H9 (cell line): ENCODE measurements at regions not wholly inside any gene's neighbourhood (a gene's known extent, or its start where the extent isn't known, plus 50 kb on each side); places are given as distances from the start of the nearest gene placed in this dataset.

ENCODE experiments used
- DNase-seq: peaks from one replicate; pipeline ENCODE4 v3.0.0-alpha.2; 2017
- H2AFZ ChIP-seq: one replicate; pipeline ENCODE4 v1.6.1; 2013; ENCODE audit warnings: mild to moderate bottlenecking, low read length, control low read depth, moderate library complexity
- H2AK5ac ChIP-seq: 2 replicates; pipeline ENCODE4 v1.6.1; 2013; ENCODE audit warnings: low read length, control low read depth, mixed read lengths; ENCODE audit not compliant: insufficient read length
- H2BK120ac ChIP-seq: one replicate; pipeline ENCODE4 v1.6.1; 2013; ENCODE audit warnings: low read depth, mild to moderate bottlenecking, low read length, control low read depth, inconsistent platforms; ENCODE audit not compliant: poor library complexity, severe bottlenecking
- H2BK12ac ChIP-seq: 2 replicates; pipeline ENCODE4 v1.6.1; 2013; ENCODE audit warnings: low read length, control low read depth, mixed read lengths, low read depth; ENCODE audit not compliant: insufficient read length
- H2BK15ac ChIP-seq: 2 replicates; pipeline ENCODE4 v1.6.1; 2013; ENCODE audit warnings: low read depth, low read length, control low read depth
- H2BK20ac ChIP-seq: one replicate; pipeline ENCODE4 v1.6.1; 2013; ENCODE audit warnings: low read depth, mild to moderate bottlenecking, low read length, control low read depth, inconsistent platforms; ENCODE audit not compliant: poor library complexity, severe bottlenecking
- H2BK5ac ChIP-seq: 2 replicates; pipeline ENCODE4 v1.6.1; 2013; ENCODE audit warnings: low read length, control low read depth, mixed read lengths; ENCODE audit not compliant: insufficient read length
- H3K14ac ChIP-seq: 2 replicates; pipeline ENCODE4 v1.6.1; 2013; ENCODE audit warnings: low read length, control low read depth; ENCODE audit not compliant: insufficient read depth
- H3K18ac ChIP-seq: 2 replicates; pipeline ENCODE4 v1.6.1; 2013; ENCODE audit warnings: low read depth, mild to moderate bottlenecking, mixed read lengths, low read length, control low read depth; ENCODE audit not compliant: insufficient read length
- H3K23ac ChIP-seq: 2 replicates; pipeline ENCODE4 v1.6.1; 2013; ENCODE audit warnings: low read length, control low read depth, mixed read lengths, low read depth; ENCODE audit not compliant: insufficient read length
- H3K23me2 ChIP-seq: 2 replicates; pipeline ENCODE4 v1.6.1; 2013; ENCODE audit warnings: low read depth, mild to moderate bottlenecking, mixed read lengths, low read length, control low read depth; ENCODE audit not compliant: insufficient read length, poor library complexity, severe bottlenecking
- H3K27ac ChIP-seq: 2 replicates; pipeline ENCODE4 v1.5.1; 2013; ENCODE audit warnings: low read length, control low read depth, mixed read lengths, low read depth; ENCODE audit not compliant: insufficient read length
- H3K27me3 ChIP-seq: 2 replicates; pipeline ENCODE4 v1.6.1; 2013; ENCODE audit warnings: low read length, control low read depth, inconsistent platforms; ENCODE audit not compliant: insufficient read depth
- H3K4ac ChIP-seq: 2 replicates; pipeline ENCODE4 v1.6.1; 2013; ENCODE audit warnings: low read depth, mild to moderate bottlenecking, control low read depth, inconsistent platforms, low read length, moderate library complexity
- H3K4me1 ChIP-seq: 2 replicates; pipeline ENCODE4 v1.6.1; 2013; ENCODE audit warnings: low read length, control low read depth, inconsistent platforms; ENCODE audit not compliant: insufficient read depth
- H3K4me2 ChIP-seq: 2 replicates; pipeline ENCODE4 v1.6.1; 2013; ENCODE audit warnings: low read length, control low read depth, mixed read lengths; ENCODE audit not compliant: insufficient read length, insufficient read depth
- H3K56ac ChIP-seq: 2 replicates; pipeline ENCODE4 v1.6.1; 2013; ENCODE audit warnings: low read depth, mild to moderate bottlenecking, mixed read lengths, low read length, control low read depth; ENCODE audit not compliant: insufficient read length
- H3K79me1 ChIP-seq: 2 replicates; pipeline ENCODE4 v1.6.1; 2013; ENCODE audit warnings: low read depth, mild to moderate bottlenecking, moderate library complexity, low read length, control low read depth, inconsistent platforms; ENCODE audit not compliant: insufficient read depth, poor library complexity, severe bottlenecking
- H3K79me2 ChIP-seq: 2 replicates; pipeline ENCODE4 v1.6.1; 2013; ENCODE audit warnings: low read length, control low read depth, inconsistent platforms; ENCODE audit not compliant: insufficient read depth
- H3K9ac ChIP-seq: 2 replicates; pipeline ENCODE4 v1.6.1; 2013; ENCODE audit warnings: low read length, control low read depth, mixed read lengths; ENCODE audit not compliant: insufficient read length; ENCODE audit errors: extremely low read depth
- H3K9me3 ChIP-seq: one replicate; pipeline ENCODE4 v1.6.1; 2013; ENCODE audit warnings: low read depth, low read length, inconsistent platforms; ENCODE audit not compliant: control insufficient read depth
- H3T11ph ChIP-seq: one replicate; pipeline ENCODE4 v1.6.1; 2013; ENCODE audit warnings: mild to moderate bottlenecking, low read length, control low read depth, inconsistent platforms
- H4K20me1 ChIP-seq: one replicate; pipeline ENCODE4 v1.6.1; 2013; ENCODE audit not compliant: control insufficient read depth, insufficient read length, insufficient read depth
- H4K5ac ChIP-seq: 2 replicates; pipeline ENCODE4 v1.6.1; 2013; ENCODE audit warnings: low read depth, mild to moderate bottlenecking, mixed read lengths, low read length, control low read depth; ENCODE audit not compliant: insufficient read length
- H4K8ac ChIP-seq: replicated peaks from 2 replicates; pipeline ENCODE4 v1.6.1; 2013; ENCODE audit warnings: low read length, control low read depth, mixed read lengths, low read depth; ENCODE audit not compliant: insufficient read length
- H4K91ac ChIP-seq: 2 replicates; pipeline ENCODE4 v1.6.1; 2013; ENCODE audit warnings: low read depth, mild to moderate bottlenecking, moderate library complexity, mixed read lengths, low read length, control low read depth; ENCODE audit not compliant: insufficient read length
- H3K27ac Mint-ChIP-seq, 3 experiments: 2 replicates in 2 of 3; 3 replicates in 1 of 3; pipeline ENCODE4 v1.8.0; 2020 to 2021; ENCODE audit warnings: mixed read lengths in 3 of 3, mild to moderate bottlenecking in 1 of 3, moderate library complexity in 1 of 3
- H3K27me3 Mint-ChIP-seq: 2 replicates; pipeline ENCODE4 v1.8.0; 2021; ENCODE audit warnings: low read depth, mild to moderate bottlenecking, moderate library complexity, mixed read lengths
- H3K36me3 Mint-ChIP-seq, 3 experiments: 2 replicates in 2 of 3; 3 replicates in 1 of 3; pipeline ENCODE4 v1.8.0; 2020 to 2021; ENCODE audit warnings: low read depth in 3 of 3, mixed read lengths in 3 of 3; ENCODE audit not compliant: insufficient read depth in 1 of 3
- H3K4me1 Mint-ChIP-seq, 2 experiments: 2 replicates each; pipeline ENCODE4 v1.8.0; 2020; ENCODE audit warnings: mixed read lengths in 2 of 2
- H3K4me3 Mint-ChIP-seq, 2 experiments: 2 replicates in 1 of 2; 3 replicates in 1 of 2; pipeline ENCODE4 v1.8.0; 2020 to 2021; ENCODE audit warnings: mild to moderate bottlenecking in 2 of 2, mixed read lengths in 2 of 2, moderate library complexity in 1 of 2
- H3K9me3 Mint-ChIP-seq, 2 experiments: 2 replicates in 1 of 2; 3 replicates in 1 of 2; pipeline ENCODE4 v1.8.0; 2020; ENCODE audit warnings: mild to moderate bottlenecking in 2 of 2, mixed read lengths in 2 of 2, moderate library complexity in 1 of 2
- WGBS: extraction: QIAGEN DNeasy Blood & Tissue Kit; methylation state at CpG from one replicate; pipeline ENCODE4 v1.1.7; 2013; ENCODE audit warnings: missing lambda C conversion rate, low lambda C conversion rate, mixed read lengths; ENCODE audit not compliant: insufficient read length; ENCODE audit errors: extremely low coverage; 5-methylcytosine and 5-hydroxymethylcytosine counted together
- TF ChIP-seq, protein P1 (sequence below): fragments of 200-600 bp; sonication (generic); conservative IDR thresholded peaks from 3 replicates; pipeline ENCODE4 v1.8.0; 2021; ENCODE audit warnings: antibody characterized with exemption, mild to moderate bottlenecking

DNA sequence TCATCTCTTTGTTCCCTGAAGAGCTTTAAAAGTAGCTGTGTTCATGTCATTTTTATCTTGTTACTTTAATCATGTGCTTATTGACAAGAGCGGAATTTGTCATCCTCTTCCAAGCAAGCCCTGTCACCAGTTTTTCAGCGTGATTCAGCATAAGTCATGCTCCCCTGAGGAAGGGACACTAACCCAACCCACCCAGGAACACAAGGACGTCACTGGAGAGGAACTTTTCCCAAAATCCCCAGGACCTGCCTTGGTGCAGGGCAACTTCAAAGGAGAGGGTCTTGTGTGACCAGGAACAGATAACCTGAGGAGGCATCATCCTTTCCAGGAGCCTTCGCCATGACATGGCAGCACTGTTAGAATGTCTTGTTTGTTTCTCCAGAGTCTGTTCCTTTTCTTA lies 107.1 kb upstream of the DIO3 start:
- Histone ChIP-seq H4K20me1 (no peaks in the 10 kb centered on the region), H3K27ac (no peak overlapping the region), H3K18ac (no peak overlapping the region), H3K4me1 (no peaks in the 10 kb centered on the region; the same call in 1 of the 2 replicates), H3T11ph (no peak overlapping the region), H2BK20ac (no peak overlapping the region), H3K56ac (no peak overlapping the region), H2BK15ac (no peak overlapping the region), H3K14ac (no peak overlapping the region), H3K4ac (no peak overlapping the region), H2AK5ac (no peak overlapping the region), H4K5ac (no peak overlapping the region), H3K4me2 (no peak overlapping the region), H3K79me1 (no peaks in the 10 kb centered on the region), H3K23me2 (no peaks in the 10 kb centered on the region), H2AFZ (no peak overlapping the region), H2BK120ac (no peak overlapping the region), H3K9ac (no peak overlapping the region), H3K23ac (no peak overlapping the region), H2BK5ac (no peak overlapping the region), H2BK12ac (no peak overlapping the region), H3K27me3 (peaks cover 33% of the 10 kb centered on the region), H4K91ac (no peak overlapping the region), H3K79me2 (no peaks in the 10 kb centered on the region), H4K8ac (no peak overlapping the region), H3K9me3 (no peaks in the 10 kb centered on the region)
- peaks cover 64% of the 10 kb centered on the region for H3K27me3 Mint-ChIP-seq
- no CpG with 5 or more reads among the region's 4 CpGs for WGBS
- DNase-seq = no peak
- H3K4me3 Mint-ChIP-seq = no peak overlapping the region
- no peak overlapping the region for H3K27ac Mint-ChIP-seq
- H3K36me3 Mint-ChIP-seq = no peaks in the 10 kb centered on the region
- TF ChIP-seq, protein P1, sequence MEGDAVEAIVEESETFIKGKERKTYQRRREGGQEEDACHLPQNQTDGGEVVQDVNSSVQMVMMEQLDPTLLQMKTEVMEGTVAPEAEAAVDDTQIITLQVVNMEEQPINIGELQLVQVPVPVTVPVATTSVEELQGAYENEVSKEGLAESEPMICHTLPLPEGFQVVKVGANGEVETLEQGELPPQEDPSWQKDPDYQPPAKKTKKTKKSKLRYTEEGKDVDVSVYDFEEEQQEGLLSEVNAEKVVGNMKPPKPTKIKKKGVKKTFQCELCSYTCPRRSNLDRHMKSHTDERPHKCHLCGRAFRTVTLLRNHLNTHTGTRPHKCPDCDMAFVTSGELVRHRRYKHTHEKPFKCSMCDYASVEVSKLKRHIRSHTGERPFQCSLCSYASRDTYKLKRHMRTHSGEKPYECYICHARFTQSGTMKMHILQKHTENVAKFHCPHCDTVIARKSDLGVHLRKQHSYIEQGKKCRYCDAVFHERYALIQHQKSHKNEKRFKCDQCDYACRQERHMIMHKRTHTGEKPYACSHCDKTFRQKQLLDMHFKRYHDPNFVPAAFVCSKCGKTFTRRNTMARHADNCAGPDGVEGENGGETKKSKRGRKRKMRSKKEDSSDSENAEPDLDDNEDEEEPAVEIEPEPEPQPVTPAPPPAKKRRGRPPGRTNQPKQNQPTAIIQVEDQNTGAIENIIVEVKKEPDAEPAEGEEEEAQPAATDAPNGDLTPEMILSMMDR = no peak
- H3K9me3 Mint-ChIP-seq = no peaks in the 10 kb centered on the region; a peak in 1 of 5 replicates
- peaks cover 16 to 21% of the 10 kb centered on the region in 2 experiments for H3K4me1 Mint-ChIP-seq
